ENCODE measurements at regions not wholly inside any gene's neighbourhood (a gene's known extent, or its start where the extent isn't known, plus 50 kb on each side); places are given as distances from the start of the nearest gene placed in this dataset.

- no peaks in the 10 kb centered on the region for H3K4me1 ChIP-seq (ENCODE audit: control insufficient read depth in 1 of 2, extremely low read depth in 1 of 2, insufficient read depth in 2 of 2, low read length in 2 of 2)
- no peaks in the 10 kb centered on the region for H3K36me3 ChIP-seq (ENCODE audit: control insufficient read depth in 2 of 2, extremely low read depth in 1 of 2, insufficient read depth in 1 of 2, low read length in 1 of 2)
- no peak overlapping the region for H3K27ac ChIP-seq (ENCODE audit: low read length)
- ATAC-seq (replicated peaks in 1 of 4), result no peak
- Mint-ChIP-seq H3K4me3 (no peak overlapping the region), H3K27me3 (no peaks in the 10 kb centered on the region), H3K27ac (no peak overlapping the region), H3K4me1 (no peaks in the 10 kb centered on the region), H3K9me3 (peaks cover 0 to 5% (median 0%) of the 10 kb centered on the region in 3 donors), H3K36me3 (no peaks in the 10 kb centered on the region)
- POLR2A ChIA-PET, result no interaction called here
- no peaks in the 10 kb centered on the region for H3K27me3 ChIP-seq (replicated peaks in 1 of 2; ENCODE audit: control insufficient read depth in 2 of 2, extremely low read depth in 1 of 2, insufficient read depth in 2 of 2, low read length in 1 of 2)
- CTCF ChIA-PET, result no interaction called here
- no peak for DNase-seq
- no peaks in the 10 kb centered on the region for H3K9me3 ChIP-seq
- H3K4me3 ChIP-seq (ENCODE audit: control insufficient read depth in 1 of 2, extremely low read depth in 1 of 2, low read length in 1 of 2), result no peak overlapping the region
- no CpG with 5 or more reads among the region's 4 CpGs for WGBS (ENCODE audit: insufficient coverage)
Measured at GRCh38 chr3:137464341-137464740, 299.8 kb upstream of the SOX14 start.

GRCh38 chr3:137468446-137468845, 295.7 kb upstream of the SOX14 start:
- Histone ChIP-seq H3K9me3 (no peaks in the 10 kb centered on the region), H3K36me3 (ENCODE audit: control insufficient read depth in 2 of 2, extremely low read depth in 1 of 2, insufficient read depth in 1 of 2, low read length in 1 of 2) (no peaks in the 10 kb centered on the region), H3K27me3 (replicated peaks in 1 of 2; ENCODE audit: control insufficient read depth in 2 of 2, extremely low read depth in 1 of 2, insufficient read depth in 2 of 2, low read length in 1 of 2) (no peaks in the 10 kb centered on the region), H3K27ac (ENCODE audit: low read length) (no peak overlapping the region), H3K4me1 (ENCODE audit: control insufficient read depth in 1 of 2, extremely low read depth in 1 of 2, insufficient read depth in 2 of 2, low read length in 2 of 2) (no peaks in the 10 kb centered on the region), H3K4me3 (ENCODE audit: control insufficient read depth in 1 of 2, extremely low read depth in 1 of 2, low read length in 1 of 2) (no peak overlapping the region)
- ChIA-PET CTCF (no interaction called here), POLR2A (no interaction called here)
- Mint-ChIP-seq H3K27me3 (no peaks in the 10 kb centered on the region), H3K4me3 (no peak overlapping the region), H3K27ac (no peak overlapping the region), H3K9me3 (no peaks in the 10 kb centered on the region), H3K4me1 (no peaks in the 10 kb centered on the region), H3K36me3 (no peaks in the 10 kb centered on the region)
- WGBS (ENCODE audit: insufficient coverage), result 63% methylated on average over 2 of the region's 7 CpGs
- no peak for ATAC-seq (replicated peaks in 1 of 4)
- no peak for DNase-seq

DNA sequence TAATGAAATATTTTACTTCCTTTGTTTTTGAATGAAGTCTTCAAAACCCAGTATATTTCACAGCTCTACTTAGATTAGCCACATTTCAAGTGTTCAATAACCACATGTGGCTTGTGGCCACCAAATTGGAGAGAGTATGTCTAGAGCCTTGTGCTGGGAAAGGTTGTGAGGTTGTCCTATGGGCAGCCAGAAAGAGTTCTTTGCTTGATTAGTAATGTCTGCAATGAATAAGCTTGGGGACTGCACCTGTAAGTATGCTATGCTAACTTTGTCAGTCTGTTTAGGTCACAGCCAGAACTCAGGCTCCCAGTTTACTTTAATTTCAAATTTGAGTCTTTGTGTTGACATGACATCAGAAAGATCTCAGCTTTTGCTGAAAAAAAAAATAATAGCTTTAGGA, 294.9 kb upstream of the SOX14 start:
- Mint-ChIP-seq H3K4me3 (no peak overlapping the region), H3K4me1 (no peaks in the 10 kb centered on the region), H3K27ac (no peak overlapping the region), H3K27me3 (no peaks in the 10 kb centered on the region), H3K9me3 (no peaks in the 10 kb centered on the region), H3K36me3 (no peaks in the 10 kb centered on the region)
- ATAC-seq (replicated peaks in 1 of 4) (no peak), DNase-seq (no peak)
- ChIA-PET CTCF (no interaction called here), POLR2A (interaction anchor here in 1 of 2 donors (0.6 kb wide), 1 partner anchor 297 kb away, joined by 3 read pairs; no protein-coding TSS in a partner anchor)
- Histone ChIP-seq H3K27me3 (replicated peaks in 1 of 2; ENCODE audit: control insufficient read depth in 2 of 2, extremely low read depth in 1 of 2, insufficient read depth in 2 of 2, low read length in 1 of 2) (no peaks in the 10 kb centered on the region), H3K9me3 (no peaks in the 10 kb centered on the region), H3K27ac (ENCODE audit: low read length) (no peak overlapping the region), H3K36me3 (ENCODE audit: control insufficient read depth in 2 of 2, extremely low read depth in 1 of 2, insufficient read depth in 1 of 2, low read length in 1 of 2) (no peaks in the 10 kb centered on the region), H3K4me1 (ENCODE audit: control insufficient read depth in 1 of 2, extremely low read depth in 1 of 2, insufficient read depth in 2 of 2, low read length in 2 of 2) (no peaks in the 10 kb centered on the region), H3K4me3 (ENCODE audit: control insufficient read depth in 1 of 2, extremely low read depth in 1 of 2, low read length in 1 of 2) (no peak overlapping the region)

- Mint-ChIP-seq H3K4me1 (no peaks in the 10 kb centered on the region), H3K27ac (no peak overlapping the region), H3K27me3 (no peaks in the 10 kb centered on the region), H3K9me3 (no peaks in the 10 kb centered on the region), H3K36me3 (no peaks in the 10 kb centered on the region), H3K4me3 (no peak overlapping the region)
- WGBS (ENCODE audit: insufficient coverage), result 86% methylated on average over 1 of the region's 4 CpGs
- Histone ChIP-seq H3K36me3 (ENCODE audit: control insufficient read depth in 2 of 2, extremely low read depth in 1 of 2, insufficient read depth in 1 of 2, low read length in 1 of 2) (no peaks in the 10 kb centered on the region), H3K4me3 (ENCODE audit: control insufficient read depth in 1 of 2, extremely low read depth in 1 of 2, low read length in 1 of 2) (no peak overlapping the region), H3K27me3 (replicated peaks in 1 of 2; ENCODE audit: control insufficient read depth in 2 of 2, extremely low read depth in 1 of 2, insufficient read depth in 2 of 2, low read length in 1 of 2) (no peaks in the 10 kb centered on the region), H3K9me3 (no peaks in the 10 kb centered on the region), H3K4me1 (ENCODE audit: control insufficient read depth in 1 of 2, extremely low read depth in 1 of 2, insufficient read depth in 2 of 2, low read length in 2 of 2) (no peaks in the 10 kb centered on the region), H3K27ac (ENCODE audit: low read length) (no peak overlapping the region)
- no peak for DNase-seq
- ATAC-seq (replicated peaks in 1 of 4), result no peak
- ChIA-PET POLR2A (no interaction called here), CTCF (no interaction called here)
Measured at GRCh38 chr3:137471130-137471529, 293.0 kb upstream of the SOX14 start.

DNA sequence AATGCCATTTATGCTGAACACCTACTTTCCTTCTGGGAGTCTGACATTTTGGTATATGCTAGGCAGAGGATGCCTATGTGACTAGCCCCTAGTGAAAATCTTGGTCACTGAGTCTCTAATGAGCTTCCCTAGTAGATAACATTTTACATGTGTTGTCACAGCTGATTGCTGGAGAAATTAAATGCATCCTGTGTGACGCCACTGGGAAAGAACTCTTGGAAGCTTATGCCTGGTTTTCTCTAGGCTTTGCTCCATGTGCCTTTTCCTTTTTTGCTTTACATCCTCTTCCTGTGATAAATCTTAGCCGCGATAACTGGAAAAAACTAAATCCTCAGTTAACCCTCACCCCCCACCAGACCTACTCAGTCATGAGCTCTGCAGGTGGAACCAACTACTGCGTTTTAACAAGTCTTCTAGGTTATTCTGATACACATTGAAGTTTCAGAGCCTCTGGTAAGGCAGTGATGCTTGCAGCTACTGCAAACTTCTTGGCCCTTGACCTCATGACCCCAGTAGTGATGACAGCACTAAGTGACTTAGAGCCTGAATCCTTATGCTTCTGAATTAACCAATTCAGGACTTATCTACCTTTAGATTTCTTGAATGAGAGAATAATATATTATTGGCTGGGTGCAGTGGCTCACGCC, 292.4 kb upstream of the SOX14 start:
- Histone ChIP-seq H3K4me1 (ENCODE audit: control insufficient read depth in 1 of 2, extremely low read depth in 1 of 2, insufficient read depth in 2 of 2, low read length in 2 of 2) (no peaks in the 10 kb centered on the region), H3K4me3 (ENCODE audit: control insufficient read depth in 1 of 2, extremely low read depth in 1 of 2, low read length in 1 of 2) (no peak overlapping the region), H3K27me3 (replicated peaks in 1 of 2; ENCODE audit: control insufficient read depth in 2 of 2, extremely low read depth in 1 of 2, insufficient read depth in 2 of 2, low read length in 1 of 2) (no peaks in the 10 kb centered on the region), H3K36me3 (ENCODE audit: control insufficient read depth in 2 of 2, extremely low read depth in 1 of 2, insufficient read depth in 1 of 2, low read length in 1 of 2) (no peaks in the 10 kb centered on the region), H3K9me3 (no peaks in the 10 kb centered on the region), H3K27ac (ENCODE audit: low read length) (no peak overlapping the region)
- H3K9me3 Mint-ChIP-seq, result peaks cover 0 to 5% (median 1%) of the 10 kb centered on the region in 3 donors
- DNase-seq (no peak), ATAC-seq (replicated peaks in 1 of 4) (no peak)
- H3K27ac Mint-ChIP-seq, result no peak overlapping the region
- H3K36me3 Mint-ChIP-seq, result no peaks in the 10 kb centered on the region
- H3K4me1 Mint-ChIP-seq, result no peaks in the 10 kb centered on the region
- H3K4me3 Mint-ChIP-seq, result no peak overlapping the region
- H3K27me3 Mint-ChIP-seq, result no peaks in the 10 kb centered on the region
- WGBS (ENCODE audit: insufficient coverage), result 51% methylated on average over 3 of the region's 5 CpGs
- ChIA-PET POLR2A (no interaction called here), CTCF (no interaction called here)

DNA sequence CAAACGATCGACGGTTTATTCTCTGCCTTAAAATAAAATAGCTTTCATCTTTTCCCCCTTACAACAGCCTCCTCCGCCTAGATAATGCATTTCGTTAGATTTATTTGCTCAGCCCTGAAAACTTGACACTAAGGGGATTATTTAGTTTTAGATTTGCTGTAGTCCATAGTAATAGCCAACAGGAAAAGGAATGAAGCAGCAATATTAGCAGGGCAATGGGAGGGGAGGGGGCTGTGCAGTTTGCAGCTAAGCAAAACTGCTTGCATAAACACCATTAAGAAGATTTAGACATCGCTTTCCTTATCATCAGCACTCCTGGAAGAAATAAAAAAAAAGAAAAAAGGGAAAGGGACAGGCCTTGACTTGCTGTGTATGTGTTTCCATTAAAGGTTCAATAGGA, 286.5 kb upstream of the SOX14 start:
- Mint-ChIP-seq H3K27ac (no peak overlapping the region), H3K4me1 (no peaks in the 10 kb centered on the region), H3K36me3 (no peaks in the 10 kb centered on the region), H3K9me3 (peaks cover 7 to 11% (median 9%) of the 10 kb centered on the region in 3 donors), H3K27me3 (no peaks in the 10 kb centered on the region), H3K4me3 (no peak overlapping the region)
- Histone ChIP-seq H3K9me3 (no peaks in the 10 kb centered on the region), H3K36me3 (ENCODE audit: control insufficient read depth in 2 of 2, extremely low read depth in 1 of 2, insufficient read depth in 1 of 2, low read length in 1 of 2) (no peaks in the 10 kb centered on the region), H3K27me3 (replicated peaks in 1 of 2; ENCODE audit: control insufficient read depth in 2 of 2, extremely low read depth in 1 of 2, insufficient read depth in 2 of 2, low read length in 1 of 2) (no peaks in the 10 kb centered on the region), H3K4me1 (ENCODE audit: control insufficient read depth in 1 of 2, extremely low read depth in 1 of 2, insufficient read depth in 2 of 2, low read length in 2 of 2) (no peaks in the 10 kb centered on the region), H3K4me3 (ENCODE audit: control insufficient read depth in 1 of 2, extremely low read depth in 1 of 2, low read length in 1 of 2) (no peak overlapping the region), H3K27ac (ENCODE audit: low read length) (no peak overlapping the region)
- ATAC-seq (replicated peaks in 1 of 4), result no peak
- no CpG with 5 or more reads among the region's 6 CpGs for WGBS (ENCODE audit: insufficient coverage)
- ChIA-PET CTCF (no interaction called here), POLR2A (no interaction called here)
- DNase-seq, result no peak
